GM03348 (cell line): ENCODE measurements at regions not wholly inside any gene's neighbourhood (a gene's known extent, or its start where the extent isn't known, plus 50 kb on each side); places are given as distances from the start of the nearest gene placed in this dataset.

Experiments used
- DNase-seq: peaks from one replicate; pipeline ENCODE4 v3.0.0; 2012; ENCODE audit warnings: low spot score

DNA sequence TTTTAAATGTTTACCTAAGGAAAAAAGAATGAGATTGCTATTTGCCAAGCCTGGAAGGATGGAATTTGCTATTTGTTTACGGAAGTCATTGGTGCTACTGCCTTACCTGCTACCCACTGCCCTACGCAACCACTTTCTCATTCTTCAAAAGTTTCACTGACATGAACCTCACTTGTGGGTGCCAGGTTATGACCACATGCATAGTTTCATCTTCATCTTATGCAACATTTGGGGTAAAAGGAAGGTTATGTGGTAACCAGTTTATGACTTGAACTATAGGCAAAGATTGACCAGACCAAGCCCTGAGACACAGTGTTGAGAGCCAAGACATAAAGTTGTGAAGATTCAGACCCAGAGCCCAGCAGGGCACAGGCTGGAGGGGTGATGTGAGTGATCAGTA is 142.5 kb downstream of the LACC1 start:
- no peak for DNase-seq

DNA sequence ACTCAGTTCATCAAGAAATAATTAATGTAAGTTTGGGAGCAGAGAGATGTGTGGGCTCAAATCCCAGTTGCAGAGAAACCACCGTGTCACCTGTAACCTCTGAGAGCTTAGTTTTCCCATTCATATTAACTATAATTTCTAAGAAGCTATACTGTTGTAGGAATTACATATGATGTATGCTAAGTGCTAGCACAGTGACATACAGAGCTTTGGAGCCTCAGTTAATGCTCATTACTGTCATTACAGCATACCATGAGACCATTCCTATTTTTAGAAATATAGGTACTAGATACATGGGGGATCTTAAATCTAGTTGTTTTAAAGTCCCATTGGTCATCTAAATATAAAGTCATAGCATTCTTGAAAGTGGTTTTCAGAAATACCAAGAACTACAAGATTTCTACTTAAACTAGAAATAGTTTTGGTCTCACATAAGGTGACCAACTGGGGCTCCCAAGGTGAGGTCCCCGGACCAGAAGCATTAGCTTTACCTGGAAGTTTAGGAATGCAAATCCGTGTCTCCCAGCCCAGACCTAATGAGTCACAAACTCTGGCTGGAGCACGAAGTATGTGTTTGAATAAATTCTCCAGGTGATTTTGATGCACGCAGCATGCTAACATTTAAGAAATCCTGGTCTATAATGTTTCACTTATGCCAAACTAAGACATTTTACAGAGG is 144.6 kb downstream of the LACC1 start:
- no peak for DNase-seq

DNA sequence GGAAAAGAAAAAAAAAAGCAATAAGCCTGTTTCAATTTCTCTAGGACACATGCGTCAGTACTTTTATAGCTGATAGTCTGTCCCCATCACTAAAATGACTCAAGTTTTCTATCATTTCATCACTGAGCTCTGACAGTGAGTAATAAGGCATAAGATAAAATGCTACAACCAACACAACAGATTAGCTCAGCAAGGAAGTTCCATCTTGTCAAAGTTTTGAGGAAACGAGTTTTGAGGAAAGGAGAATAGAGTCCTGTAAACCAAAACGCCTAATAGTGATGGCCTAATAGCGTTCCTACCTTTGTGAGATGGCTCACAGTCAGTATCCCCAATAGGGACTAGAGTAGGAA is 145.1 kb downstream of the LACC1 start:
- no peak for DNase-seq

DNA sequence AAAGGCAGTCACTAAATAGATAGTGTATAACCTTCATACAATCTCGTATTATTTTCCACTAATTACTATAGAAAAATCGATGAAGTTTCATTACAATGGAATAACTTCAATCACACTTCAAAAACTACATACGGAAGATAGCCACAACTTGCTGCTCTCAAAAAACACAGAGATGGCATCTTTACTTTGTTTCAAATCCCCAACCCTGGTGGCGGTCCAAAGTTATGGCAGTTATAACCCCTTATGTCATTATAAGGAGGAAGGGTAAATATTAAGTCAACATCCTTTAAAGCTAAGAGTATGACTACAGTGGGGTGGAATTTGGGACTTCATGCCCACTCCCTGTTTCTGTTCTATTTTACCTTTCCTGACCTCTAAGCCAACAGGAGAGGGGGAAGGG is 146.5 kb downstream of the LACC1 start:
- no peak for DNase-seq

DNA sequence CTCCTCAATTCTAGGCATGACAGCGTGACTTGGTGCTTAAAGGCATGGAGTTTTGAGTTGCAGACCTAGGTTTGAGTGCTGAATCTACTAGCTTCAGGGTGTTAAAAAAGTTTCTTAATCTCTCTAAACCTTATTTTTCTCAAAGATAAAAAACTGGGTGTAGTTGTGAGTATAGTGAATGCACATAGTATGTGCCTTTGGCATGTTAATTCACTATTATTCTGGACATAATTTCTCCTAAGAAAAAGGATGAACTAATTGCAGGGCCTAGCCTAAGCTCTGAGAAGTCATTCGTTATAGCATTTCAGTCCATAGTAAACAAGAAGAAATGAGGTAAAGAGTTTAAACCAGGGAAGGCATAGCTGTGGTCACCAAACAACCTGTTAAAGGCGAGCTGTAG is 149.0 kb downstream of the LACC1 start:
- no peak for DNase-seq

DNA sequence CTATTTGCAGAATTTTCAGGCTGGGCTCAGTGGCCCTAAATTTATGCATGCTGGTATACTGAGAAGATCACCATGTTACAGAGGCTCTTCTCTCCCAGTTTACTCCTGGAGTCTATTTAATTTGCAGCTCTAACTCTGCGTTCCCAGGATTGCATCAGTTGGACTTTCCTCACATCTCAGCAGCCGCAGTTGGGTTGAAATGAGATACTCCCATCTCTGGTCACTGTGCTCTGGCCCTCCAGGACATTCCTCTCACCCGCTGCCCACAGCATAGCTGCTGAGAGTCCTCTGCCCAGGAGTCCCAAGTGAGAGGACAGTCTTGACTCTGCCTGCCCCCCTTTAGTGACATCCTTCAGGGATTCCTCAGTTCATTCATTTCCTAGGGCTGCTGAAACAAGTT is 150.9 kb downstream of the LACC1 start:
- DNase-seq, result no peak

DNA sequence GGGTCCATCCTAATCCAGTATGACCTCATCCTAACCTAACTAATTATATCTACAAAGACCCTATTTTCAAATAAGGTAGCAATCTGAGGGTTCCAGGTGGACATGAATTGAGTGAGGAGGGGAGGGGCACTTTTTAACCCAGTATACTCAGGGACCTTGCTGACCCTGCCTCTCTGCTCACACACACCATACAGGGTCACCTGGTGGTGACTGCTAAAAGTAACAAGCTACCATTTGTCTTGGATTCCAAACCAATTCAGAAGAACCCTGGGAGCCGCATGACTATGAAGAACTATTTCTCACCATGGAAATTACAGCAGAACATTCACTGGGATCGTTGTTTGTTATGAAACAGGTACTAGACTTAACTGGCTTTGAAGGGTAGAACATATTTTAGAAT is 151.9 kb downstream of the LACC1 start:
- DNase-seq, result no peak

DNA sequence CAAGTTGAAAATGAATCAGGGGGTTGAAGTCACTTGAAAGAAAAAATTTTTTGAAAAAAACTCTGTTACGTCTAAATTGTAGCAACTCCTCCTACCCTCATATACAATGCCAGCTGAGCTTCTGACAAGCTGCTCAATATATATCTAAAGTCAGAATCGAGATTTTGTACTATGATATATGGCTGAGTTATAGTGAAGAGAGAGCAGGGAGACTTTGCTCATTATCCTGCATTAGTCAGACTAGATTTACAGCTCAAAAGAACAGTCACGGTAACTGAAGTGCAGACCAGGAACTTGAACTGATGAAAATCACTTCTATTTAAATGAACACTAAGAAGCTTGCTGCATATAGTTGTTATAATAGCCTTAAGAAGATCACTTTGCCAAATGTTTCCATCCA is 153.1 kb downstream of the LACC1 start:
- DNase-seq, result no peak

DNA sequence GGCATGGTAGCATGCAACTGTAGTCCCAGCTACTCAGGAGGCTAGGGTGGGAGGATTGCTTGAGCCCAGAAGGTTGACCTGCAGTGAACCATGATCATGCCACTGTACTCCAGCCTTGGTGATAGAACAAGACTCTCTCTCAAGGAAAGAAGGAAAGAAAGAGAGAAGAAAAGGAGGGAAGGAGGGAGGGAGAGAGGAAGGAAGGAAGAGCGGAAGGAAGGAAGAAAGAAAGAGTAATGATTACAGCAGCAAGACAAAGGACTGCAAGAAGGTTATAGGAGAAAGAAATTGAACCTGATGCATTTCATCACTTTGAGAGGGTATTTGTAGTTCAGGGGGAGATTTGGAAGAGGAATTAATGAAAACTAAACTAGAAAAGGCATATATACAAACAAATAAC is 155.7 kb downstream of the LACC1 start:
- DNase-seq, result no peak

DNA sequence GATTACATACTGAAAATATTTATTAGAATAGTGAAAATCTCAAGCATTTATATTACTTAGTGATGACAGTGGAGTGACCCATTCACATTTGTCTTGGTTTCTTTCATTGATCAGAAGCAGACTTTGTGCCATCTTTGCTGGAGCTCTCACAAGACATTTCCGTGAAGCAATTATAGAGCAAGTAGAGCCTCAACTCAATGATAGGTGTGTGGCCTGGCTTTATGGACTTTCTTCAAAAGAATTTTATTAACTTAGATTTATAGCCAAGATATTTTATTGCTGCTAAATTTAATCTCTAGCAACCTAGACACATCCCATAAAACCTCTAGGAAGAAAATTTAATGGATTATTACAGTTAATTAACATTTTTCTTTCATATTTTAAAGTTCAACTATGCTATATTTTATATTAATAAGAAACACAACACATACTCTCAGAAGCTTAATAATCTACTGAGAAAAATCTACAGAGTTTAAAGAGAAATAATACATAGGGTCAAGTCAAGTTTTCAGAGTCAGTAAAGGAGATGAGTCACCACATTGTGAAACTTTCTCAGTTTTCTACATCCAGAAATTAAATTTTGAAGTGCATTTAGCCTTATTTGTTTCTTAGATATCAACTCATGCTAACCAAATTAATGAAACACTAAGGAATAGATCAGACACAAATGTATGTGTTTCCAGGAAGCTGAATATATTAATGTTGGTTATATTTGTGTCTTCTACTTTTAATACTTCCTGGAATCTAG is 160.5 kb downstream of the LACC1 start:
- DNase-seq, result peak; percentile 13

DNA sequence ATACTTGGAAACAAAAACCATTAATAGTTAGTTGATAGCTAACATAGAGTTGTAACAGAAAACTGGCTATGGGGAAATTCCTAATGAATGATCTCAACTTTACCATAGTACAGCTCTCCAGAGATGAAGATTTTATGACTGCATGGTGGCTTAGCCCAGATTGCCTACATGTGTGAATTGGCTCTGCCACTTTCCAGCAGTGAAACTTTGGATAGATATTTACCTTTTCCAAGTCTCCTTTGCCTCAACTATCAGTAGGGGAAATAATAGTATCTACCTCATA is 161.1 kb downstream of the LACC1 start:
- DNase-seq, result peak; percentile 12

DNA sequence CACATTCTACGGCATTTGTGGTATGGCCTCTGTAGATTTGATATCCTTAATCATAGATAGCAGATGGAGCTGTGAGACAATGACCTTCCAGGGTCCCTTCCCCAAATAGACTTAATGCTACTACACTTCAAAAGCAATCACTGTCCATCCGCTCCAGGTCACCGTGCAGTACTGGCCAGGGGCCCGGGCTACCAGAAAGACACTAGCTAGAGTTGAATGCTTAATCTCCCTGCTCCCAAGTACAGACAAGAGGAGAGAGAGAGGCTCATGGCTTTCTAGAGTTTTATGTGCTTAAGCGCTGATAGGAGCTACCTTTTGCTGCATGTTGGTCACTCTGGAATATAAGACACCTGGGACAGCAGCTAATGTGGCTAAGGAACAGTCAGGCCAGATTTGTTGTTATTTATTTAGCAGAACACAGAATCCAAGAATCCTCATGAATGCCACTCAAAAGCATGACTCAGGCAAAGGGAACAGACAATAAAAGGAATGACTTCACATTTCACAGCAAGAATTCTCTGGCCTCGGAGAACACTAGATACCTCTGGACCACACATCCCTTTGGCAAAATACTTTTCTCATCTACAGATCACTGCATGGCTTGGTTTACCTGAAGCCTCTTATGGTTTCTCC is 165.0 kb downstream of the LACC1 start:
- no peak for DNase-seq

DNA sequence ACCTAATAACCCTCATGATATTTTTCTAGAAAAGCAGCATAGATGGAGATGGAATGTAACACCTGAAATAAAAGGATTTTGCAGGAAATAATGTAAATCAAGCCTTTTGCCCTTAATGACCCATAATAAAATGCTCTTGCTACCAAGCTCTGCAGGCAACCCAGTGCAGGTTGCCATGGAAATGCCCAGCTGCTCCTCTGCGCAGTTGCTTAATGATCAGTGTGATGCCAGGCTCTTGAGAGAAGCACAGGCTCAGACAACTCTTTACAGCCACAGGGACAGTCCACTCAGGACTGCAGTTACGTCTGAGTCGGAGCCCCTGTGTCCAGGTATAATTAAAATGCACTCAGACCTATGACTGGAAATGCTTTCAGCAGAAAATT is 165.5 kb downstream of the LACC1 start:
- DNase-seq, result no peak

DNA sequence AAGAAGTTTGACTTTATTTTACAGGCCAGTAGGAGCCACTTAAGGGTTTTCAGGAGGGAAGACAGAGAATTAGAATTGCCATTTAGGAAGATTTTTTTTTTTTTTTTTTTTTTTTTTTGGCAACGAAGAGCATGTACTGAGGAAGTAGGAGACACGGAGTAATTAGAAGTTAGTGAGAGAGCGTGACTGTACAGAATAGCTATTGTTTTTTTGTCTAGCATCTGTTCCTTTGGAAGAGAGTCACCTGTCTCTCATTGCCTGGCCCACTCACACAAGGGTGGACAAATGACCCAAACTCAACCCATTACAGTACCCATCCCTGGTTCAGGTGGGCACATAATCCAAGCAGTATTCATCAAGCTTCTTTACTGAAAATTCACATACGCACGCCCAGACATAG is 166.7 kb downstream of the LACC1 start:
- no peak for DNase-seq

DNA sequence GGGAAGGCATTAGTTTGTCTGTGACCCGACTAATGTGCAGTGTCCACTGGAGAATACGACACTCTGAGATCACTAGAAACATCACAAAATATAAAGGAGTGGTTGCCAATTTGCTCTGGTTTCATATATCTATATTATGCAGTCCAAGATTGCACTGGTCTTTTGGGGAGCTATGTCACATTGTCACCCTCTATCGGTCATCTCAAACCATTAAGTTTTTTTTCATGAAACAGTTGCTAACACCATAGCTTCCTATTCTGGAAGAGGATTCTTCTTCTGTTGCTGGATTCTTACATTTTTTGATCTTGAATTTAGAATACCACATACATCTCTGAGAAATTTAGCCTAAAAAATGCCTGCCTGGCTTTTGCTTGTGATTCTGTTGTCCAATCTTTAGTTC is 168.6 kb downstream of the LACC1 start:
- no peak for DNase-seq

DNA sequence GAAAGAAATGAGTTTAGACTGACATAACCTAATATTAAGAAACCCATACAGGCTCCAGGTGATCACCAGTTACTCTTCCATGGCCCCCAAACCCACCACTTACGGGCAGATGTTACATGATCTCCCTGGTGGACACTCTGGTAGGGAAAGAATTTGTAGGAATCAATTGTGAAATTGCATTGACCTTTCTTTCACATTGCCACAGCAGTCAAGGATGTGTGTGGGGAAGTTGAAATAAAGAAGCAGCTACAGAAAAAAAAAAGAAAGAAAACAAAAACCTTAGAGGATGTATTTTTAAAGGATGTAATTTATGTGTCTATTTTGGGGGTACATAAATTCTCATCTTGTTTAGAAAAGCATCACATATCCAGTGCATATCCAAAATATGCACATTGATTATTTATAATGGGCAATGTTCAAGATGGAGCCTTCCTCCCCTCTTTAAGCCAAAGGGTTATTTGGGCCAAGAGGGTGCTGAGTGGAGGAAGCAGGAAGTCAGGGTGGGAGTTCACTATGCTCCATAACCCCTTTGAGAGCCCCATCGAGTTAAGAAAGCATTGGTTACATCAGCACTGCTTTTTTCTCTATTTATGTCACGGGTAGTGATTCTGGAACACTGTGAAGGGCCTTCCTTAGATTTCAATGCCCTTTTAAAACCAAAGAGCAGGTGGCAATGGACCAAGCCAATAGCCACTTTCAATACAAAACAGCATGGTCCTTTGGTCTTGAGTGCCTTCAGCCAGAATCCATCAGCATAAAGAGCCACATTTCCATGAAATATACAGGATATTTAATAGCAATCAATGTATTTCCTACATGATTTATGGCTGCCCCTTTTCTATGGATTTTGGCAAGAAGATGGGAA is 169.6 kb downstream of the LACC1 start:
- no peak for DNase-seq

DNA sequence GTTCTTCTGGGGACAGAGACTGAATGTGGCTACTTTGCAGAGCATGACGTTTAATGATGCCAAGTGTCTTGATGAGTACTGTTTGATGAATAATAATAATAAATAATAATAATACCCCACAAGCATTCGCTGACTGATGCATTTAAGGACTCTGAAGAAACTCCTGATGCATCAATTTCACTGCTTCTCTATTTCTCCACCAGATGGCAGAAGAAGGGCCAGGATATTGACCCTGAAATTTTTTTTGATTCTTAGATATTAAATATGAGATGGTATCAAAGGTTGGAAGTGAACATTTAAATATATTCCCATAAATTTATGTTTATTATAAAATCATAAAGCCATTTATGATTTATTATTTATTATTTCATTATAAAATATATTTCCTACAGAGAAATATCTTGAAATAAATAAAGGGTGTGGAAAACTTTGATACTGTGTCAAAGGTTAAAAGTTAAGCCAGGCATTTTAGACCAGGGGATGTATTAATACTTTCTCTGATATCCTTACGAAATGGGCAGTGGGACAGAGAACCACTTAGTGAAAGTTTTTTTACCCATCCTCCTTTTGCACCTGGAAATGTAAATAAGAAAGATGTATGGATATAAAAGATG is 170.9 kb downstream of the LACC1 start:
- DNase-seq, result peak; percentile 52

DNA sequence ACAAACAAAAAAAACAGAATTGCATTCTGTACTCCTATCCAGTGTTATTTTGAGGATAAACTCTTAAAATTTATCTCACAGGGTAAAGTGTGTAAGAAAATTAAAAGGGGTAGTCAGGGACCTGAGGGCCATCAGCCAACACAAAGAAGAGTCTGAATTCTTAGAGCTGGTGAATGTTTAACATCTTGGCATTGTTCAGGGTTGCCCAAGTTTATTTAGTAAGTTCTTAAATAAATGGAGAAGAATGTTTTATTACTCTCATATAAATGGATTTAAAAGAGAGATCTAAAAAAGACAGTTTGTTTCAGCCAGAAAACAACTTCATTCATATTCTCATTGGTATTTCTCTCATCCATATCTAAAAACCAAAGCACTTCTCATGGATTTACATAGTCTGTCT is 171.7 kb downstream of the LACC1 start:
- no peak for DNase-seq

DNA sequence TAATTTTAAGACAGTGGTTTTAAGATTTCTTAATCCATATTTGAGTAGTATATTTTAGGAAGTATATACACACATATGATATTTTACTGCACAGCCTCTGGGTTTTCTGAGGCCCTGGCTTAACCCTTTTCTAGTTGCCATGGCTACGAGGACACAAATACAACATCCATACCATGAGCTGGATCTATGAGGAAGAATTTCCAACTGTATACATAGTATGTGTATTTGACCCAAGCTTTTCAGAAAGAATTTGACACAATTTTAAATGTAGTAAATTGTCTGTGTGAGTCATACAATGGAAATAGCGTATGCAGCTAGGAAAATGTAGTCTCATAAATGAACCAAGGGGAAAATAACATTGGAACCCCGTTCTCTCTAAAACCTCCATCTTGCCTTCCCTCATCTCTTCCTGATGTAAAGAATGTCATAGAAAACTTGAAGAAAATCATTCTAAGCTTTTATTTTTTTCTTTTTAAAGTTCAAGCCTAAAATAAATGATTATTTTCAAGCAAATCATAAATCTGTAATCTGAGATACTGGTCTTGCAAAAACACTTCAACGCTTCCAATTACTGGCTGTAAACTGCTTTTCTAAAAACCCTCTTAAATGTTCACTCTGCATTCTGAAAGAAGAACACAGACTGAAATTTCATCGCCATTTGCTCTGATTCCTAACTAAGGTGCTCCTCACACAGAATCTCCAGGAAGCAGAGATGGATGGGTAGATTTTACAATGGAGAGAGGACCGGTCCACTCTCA is 172.4 kb downstream of the LACC1 start:
- DNase-seq, result no peak

DNA sequence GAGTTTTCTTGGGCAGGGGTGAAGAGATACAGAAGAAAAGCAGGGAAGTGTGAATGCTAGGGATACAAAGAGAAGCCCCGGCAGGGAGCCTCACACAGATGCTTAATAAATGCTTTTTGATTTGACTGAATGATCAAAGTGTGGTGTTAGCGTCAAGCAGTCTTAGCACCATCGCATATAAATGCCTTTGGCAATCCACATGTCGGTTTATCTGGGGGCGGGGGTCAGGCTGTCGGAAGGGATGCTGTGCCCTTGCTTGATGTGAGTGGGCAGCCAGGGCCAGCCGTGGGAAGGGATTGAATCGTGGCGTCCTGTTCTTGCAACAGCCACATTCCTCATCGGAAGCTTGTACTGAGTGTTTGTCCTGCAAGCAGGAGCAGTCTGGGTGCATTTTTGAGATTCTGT is 173.1 kb downstream of the LACC1 start:
- DNase-seq, result peak; percentile 41

DNA sequence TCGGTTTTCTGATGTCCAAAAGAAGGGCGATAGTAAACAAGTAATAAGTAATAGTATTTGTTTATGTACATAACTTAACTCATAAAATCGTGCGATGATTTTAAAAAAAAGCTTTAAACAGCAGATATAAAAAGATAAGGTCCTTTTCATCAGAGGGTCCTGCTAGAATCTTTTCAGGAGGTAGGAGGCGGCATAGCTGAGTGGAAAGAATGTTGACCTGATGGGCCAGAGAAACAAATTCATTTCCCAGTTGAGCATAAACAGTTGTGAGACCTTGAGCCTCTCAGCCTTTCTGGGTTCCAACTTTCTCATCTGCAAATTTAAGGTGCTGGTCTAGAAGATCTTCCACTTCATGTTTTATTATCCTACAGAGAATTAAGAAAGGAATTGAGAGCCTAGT is 173.5 kb downstream of the LACC1 start:
- no peak for DNase-seq

DNA sequence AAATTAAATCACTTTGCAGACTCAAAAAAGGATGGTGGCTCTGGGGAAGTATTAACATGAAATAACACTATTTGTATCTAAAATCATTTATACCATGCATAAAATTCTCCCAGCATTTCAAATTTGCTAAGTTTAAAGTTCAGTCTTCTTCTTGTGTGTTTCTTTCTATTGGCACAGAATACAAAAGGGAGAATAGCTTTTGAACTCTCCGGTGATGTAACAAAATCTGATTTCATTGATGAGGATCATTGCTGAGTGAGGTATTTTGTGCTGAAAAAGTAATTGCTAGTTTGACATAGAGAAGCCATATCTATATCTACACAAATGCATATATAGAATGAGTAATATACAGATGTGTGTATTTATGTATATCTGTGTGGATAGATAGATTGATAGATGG is 174.8 kb downstream of the LACC1 start:
- DNase-seq, result no peak
